Hepatocyte (in vitro differentiated cells): ENCODE measurements at regions not wholly inside any gene's neighbourhood (a gene's known extent, or its start where the extent isn't known, plus 50 kb on each side); places are given as distances from the start of the nearest gene placed in this dataset.
A peak's percentile ranks its signal among the peaks of the same experiment; 100 is the strongest.

Source experiments
- DNase-seq: peaks from one replicate; pipeline ENCODE4 v3.0.0-alpha.2; 2016; ENCODE audit warnings: low spot score
- H2AFZ ChIP-seq: fragments of 200-600 bp; sonication (generic); 2 replicates; pipeline ENCODE4 v1.6.0; 2016; ENCODE audit warnings: antibody characterized with exemption, mild to moderate bottlenecking
- H3K27ac ChIP-seq: fragments of 200-600 bp; sonication (generic); 2 replicates; pipeline ENCODE4 v1.5.1; 2016; ENCODE audit warnings: mild to moderate bottlenecking
- H3K27me3 ChIP-seq: fragments of 200-600 bp; sonication (generic); 2 replicates; pipeline ENCODE4 v1.6.1; 2016
- H3K36me3 ChIP-seq: fragments of 200-600 bp; sonication (generic); replicated peaks from 2 replicates; pipeline ENCODE4 v1.5.1; 2016; ENCODE audit warnings: low read depth; ENCODE audit not compliant: insufficient read depth
- H3K4me1 ChIP-seq: fragments of 200-600 bp; sonication (generic); 2 replicates; pipeline ENCODE4 v1.5.1; 2016; ENCODE audit warnings: mild to moderate bottlenecking, moderate library complexity; ENCODE audit not compliant: insufficient read depth
- H3K4me2 ChIP-seq: fragments of 200-600 bp; sonication (generic); 2 replicates; pipeline ENCODE4 v1.6.0; 2016
- H3K4me3 ChIP-seq: fragments of 200-600 bp; sonication (generic); 2 replicates; pipeline ENCODE4 v1.5.1; 2016; ENCODE audit warnings: mild to moderate bottlenecking
- H3K79me2 ChIP-seq: fragments of 200-600 bp; sonication (generic); 2 replicates; pipeline ENCODE4 v1.6.0; 2017; ENCODE audit warnings: mild to moderate bottlenecking
- H3K9me2 ChIP-seq: fragments of 200-600 bp; sonication (generic); replicated peaks from 2 replicates; pipeline ENCODE4 v1.6.0; 2017; ENCODE audit warnings: mild to moderate bottlenecking; ENCODE audit not compliant: insufficient read depth
- H3K9me3 ChIP-seq: fragments of 200-600 bp; sonication (generic); 2 replicates; pipeline ENCODE4 v1.5.1; 2016; ENCODE audit warnings: low read depth, mild to moderate bottlenecking
- H4K20me1 ChIP-seq: fragments of 200-600 bp; sonication (generic); 2 replicates; pipeline ENCODE4 v1.6.0; 2016; ENCODE audit warnings: mild to moderate bottlenecking; ENCODE audit not compliant: insufficient read depth, poor library complexity, severe bottlenecking
- CTCF ChIP-seq: fragments of 200-600 bp; sonication (generic); IDR thresholded peaks from 2 replicates; pipeline ENCODE4 v1.5.1; 2016; ENCODE audit warnings: antibody characterized with exemption, mild to moderate bottlenecking; ENCODE audit not compliant: poor library complexity
- EZH2 ChIP-seq: fragments of 200-600 bp; sonication (generic); IDR thresholded peaks from 2 replicates; pipeline ENCODE4 v1.6.1; 2016; ENCODE audit warnings: antibody characterized with exemption, mild to moderate bottlenecking, borderline replicate concordance
- EZH2phosphoT487 ChIP-seq: fragments of 200-600 bp; sonication (generic); IDR thresholded peaks from one replicate; pipeline ENCODE4 v1.6.1; 2018; ENCODE audit warnings: antibody characterized with exemption, mild to moderate bottlenecking, low read depth, moderate library complexity; ENCODE audit not compliant: unreplicated experiment, severe bottlenecking
- WGBS: methylation state at CpG from one replicate; pipeline ENCODE4 v1.1.6; 2016; ENCODE audit warnings: low lambda C conversion rate; ENCODE audit errors: missing lambda C conversion rate; 5-methylcytosine and 5-hydroxymethylcytosine counted together

- TF ChIP-seq EZH2phosphoT487 (no peak), CTCF (no peak), EZH2 (no peak)
- H3K4me3 ChIP-seq, result no peak overlapping the region
- no peaks in the 10 kb centered on the region for H3K9me2 ChIP-seq
- no peak overlapping the region for H2AFZ ChIP-seq
- H3K79me2 ChIP-seq, result no peaks in the 10 kb centered on the region
- 35% methylated on average over 24 of the region's 24 CpGs for WGBS
- H3K27me3 ChIP-seq, result peaks cover 12% of the 10 kb centered on the region
- no peaks in the 10 kb centered on the region for H3K9me3 ChIP-seq
- H4K20me1 ChIP-seq, result no peaks in the 10 kb centered on the region
- DNase-seq, result peak; percentile 67
- peak overlapping the region; percentile 49 for H3K27ac ChIP-seq
- H3K4me2 ChIP-seq, result peak overlapping the region; percentile 28
- peaks cover 13% of the 10 kb centered on the region for H3K4me1 ChIP-seq
- H3K36me3 ChIP-seq, result no peaks in the 10 kb centered on the region
Observed at GRCh38 chr1:38246955-38247952, 200.7 kb upstream of the POU3F1 start.

- H3K27ac ChIP-seq, result no peak overlapping the region
- no peaks in the 10 kb centered on the region for H3K36me3 ChIP-seq
- H3K4me3 ChIP-seq, result no peak overlapping the region
- no peaks in the 10 kb centered on the region for H3K9me2 ChIP-seq
- no peak for DNase-seq
- no peaks in the 10 kb centered on the region for H3K79me2 ChIP-seq
- H4K20me1 ChIP-seq, result no peaks in the 10 kb centered on the region
- H3K4me2 ChIP-seq, result no peak overlapping the region
- H3K9me3 ChIP-seq, result no peaks in the 10 kb centered on the region
- peaks cover 13% of the 10 kb centered on the region for H3K4me1 ChIP-seq
- 69% methylated on average over 14 of the region's 14 CpGs for WGBS
- no peak overlapping the region for H2AFZ ChIP-seq
- TF ChIP-seq CTCF, result no peak
- TF ChIP-seq EZH2, result no peak
- TF ChIP-seq EZH2phosphoT487, result no peak
- H3K27me3 ChIP-seq, result peaks cover 12% of the 10 kb centered on the region
Observed at GRCh38 chr1:38244218-38244845, 197.7 kb upstream of the POU3F1 start.

GRCh38 chr1:38243106-38243505 is 196.5 kb upstream of the POU3F1 start:
- H3K79me2 ChIP-seq, result no peaks in the 10 kb centered on the region
- no peaks in the 10 kb centered on the region for H3K9me3 ChIP-seq
- no peak overlapping the region for H3K4me3 ChIP-seq
- H4K20me1 ChIP-seq, result no peaks in the 10 kb centered on the region
- no peak overlapping the region for H2AFZ ChIP-seq
- no peak overlapping the region for H3K27ac ChIP-seq
- no peaks in the 10 kb centered on the region for H3K36me3 ChIP-seq
- DNase-seq, result peak; percentile 58
- peaks cover 13% of the 10 kb centered on the region for H3K4me1 ChIP-seq
- peaks cover 7% of the 10 kb centered on the region for H3K27me3 ChIP-seq
- TF ChIP-seq EZH2phosphoT487, result no peak
- TF ChIP-seq EZH2, result no peak
- TF ChIP-seq CTCF, result no peak
- no peaks in the 10 kb centered on the region for H3K9me2 ChIP-seq
- 64% methylated on average over 6 of the region's 6 CpGs for WGBS
- no peak overlapping the region for H3K4me2 ChIP-seq
